ENCODE measurements at regions not wholly inside any gene's neighbourhood (a gene's known extent, or its start where the extent isn't known, plus 50 kb on each side); places are given as distances from the start of the nearest gene placed in this dataset.

GRCh38 chr5:163670036-163670435, 164.6 kb downstream of the MAT2B start:
- TF ChIP-seq CTCF (IDR thresholded peaks at IDR 0.05 in 2 of 3, conservative IDR thresholded peaks at IDR 0.05 in 1 of 3; ENCODE audit: control insufficient read depth in 2 of 3, extremely low read depth in 1 of 3, insufficient read depth in 1 of 3, low read depth in 3 of 3, low read length in 3 of 3) (no peak), SP1 (IDR thresholded peaks at IDR 0.05; ENCODE audit: low read depth, low read length) (no peak), EP300 (IDR thresholded peaks at IDR 0.05; ENCODE audit: borderline replicate concordance in 1 of 2, control insufficient read depth in 1 of 2, low read depth in 2 of 2, low read length in 2 of 2) (no peak), ZNF24 (IDR thresholded peaks at IDR 0.05) (no peak), FOXK2 (IDR thresholded peaks at IDR 0.05) (no peak), PML (IDR thresholded peaks at IDR 0.05; ENCODE audit: low read length) (no peak), ZSCAN29 (IDR thresholded peaks at IDR 0.05) (no peak), HCFC1 (IDR thresholded peaks at IDR 0.05; ENCODE audit: low read length) (no peak), NFIC (IDR thresholded peaks at IDR 0.05; ENCODE audit: low read depth, low read length) (no peak), SMC3 (IDR thresholded peaks at IDR 0.05; ENCODE audit: borderline replicate concordance, low read length) (no peak), SUZ12 (IDR thresholded peaks at IDR 0.05; ENCODE audit: unreplicated experiment) (no peak), EED (IDR thresholded peaks at IDR 0.05; ENCODE audit: low read depth) (no peak), CREB1 (IDR thresholded peaks at IDR 0.05; ENCODE audit: low read depth) (no peak), TCF12 (IDR thresholded peaks at IDR 0.05; ENCODE audit: low read depth, low read length) (no peak)

Measured in GM12878 (cell line).